ENCODE measurements at regions not wholly inside any gene's neighbourhood (a gene's known extent, or its start where the extent isn't known, plus 50 kb on each side); places are given as distances from the start of the nearest gene placed in this dataset.
"Not testable (repeated sequence)": the region's sequence is repeated elsewhere in the genome, so short reads cannot be mapped to it uniquely, and the experiment has no call there.

DNA sequence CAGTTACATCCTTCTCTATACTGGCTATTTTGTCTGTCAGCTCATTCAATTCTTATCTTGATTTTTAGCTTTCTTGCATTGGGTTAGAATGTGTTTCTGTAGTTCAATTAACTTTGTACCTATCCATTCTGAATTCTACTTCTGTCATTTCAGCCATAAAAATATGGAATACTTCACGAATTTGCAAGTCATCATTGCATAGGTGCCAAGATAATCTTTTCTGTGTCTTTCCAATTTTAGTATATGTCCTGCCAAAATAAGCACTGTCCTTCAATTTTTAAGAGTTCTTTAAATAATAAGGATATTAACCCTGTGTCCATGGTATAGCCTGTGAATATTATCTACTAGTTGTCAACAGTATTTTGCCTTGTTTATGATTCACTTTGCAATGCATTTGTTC, 665.7 kb upstream of the MDGA2 start:
- no peak for DNase-seq

DNA sequence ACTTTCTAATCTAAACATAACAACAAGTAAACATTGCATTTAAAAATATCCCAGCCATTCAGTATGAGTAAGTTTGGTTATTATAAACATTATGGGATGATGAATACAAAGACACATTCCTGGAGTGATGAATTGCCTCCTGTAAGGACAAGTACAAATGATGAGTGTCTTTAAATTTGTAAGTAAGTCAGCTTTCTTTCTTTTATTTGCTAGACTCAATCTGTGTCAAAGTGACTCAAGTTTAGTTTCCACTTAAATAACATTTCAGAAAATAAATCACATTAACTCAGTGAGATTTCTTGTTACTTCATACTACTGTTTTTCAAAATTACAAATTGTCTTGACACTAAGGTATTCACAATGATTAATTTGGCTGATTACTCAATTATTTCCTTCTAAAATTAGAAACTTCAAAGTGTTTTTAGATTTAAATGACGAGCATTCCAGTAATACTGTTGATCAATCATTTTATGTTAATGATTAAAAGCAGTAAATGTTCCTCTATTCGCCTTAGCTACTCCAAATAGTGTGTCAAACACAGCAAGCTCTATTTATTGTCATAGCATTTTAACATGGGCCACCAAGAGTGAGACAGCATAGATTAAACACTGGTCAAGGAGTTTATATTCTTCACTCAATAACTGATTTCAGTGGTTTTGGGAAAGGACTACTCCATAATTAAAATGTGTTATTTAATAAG, 658.0 kb upstream of the MDGA2 start:
- no peak for DNase-seq

DNA sequence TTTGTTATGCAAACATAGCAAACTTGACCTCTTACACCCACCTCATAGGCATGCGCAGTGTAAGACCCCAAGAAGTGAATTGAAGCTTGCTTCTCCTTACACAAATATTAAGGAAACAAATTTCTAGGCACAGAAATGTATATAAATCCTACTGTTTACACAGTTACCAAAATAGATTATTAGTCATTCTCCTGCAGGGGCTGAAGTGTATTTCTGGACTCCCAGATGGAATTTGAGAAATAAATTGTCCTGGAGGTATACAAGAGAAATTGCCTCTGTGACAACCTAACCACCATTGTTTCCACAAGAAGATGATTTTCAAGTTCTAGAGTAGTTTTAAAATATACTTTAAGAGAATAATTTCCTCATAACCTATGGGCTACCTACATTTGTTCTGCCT, 656.0 kb upstream of the MDGA2 start:
- no peak for DNase-seq

DNA sequence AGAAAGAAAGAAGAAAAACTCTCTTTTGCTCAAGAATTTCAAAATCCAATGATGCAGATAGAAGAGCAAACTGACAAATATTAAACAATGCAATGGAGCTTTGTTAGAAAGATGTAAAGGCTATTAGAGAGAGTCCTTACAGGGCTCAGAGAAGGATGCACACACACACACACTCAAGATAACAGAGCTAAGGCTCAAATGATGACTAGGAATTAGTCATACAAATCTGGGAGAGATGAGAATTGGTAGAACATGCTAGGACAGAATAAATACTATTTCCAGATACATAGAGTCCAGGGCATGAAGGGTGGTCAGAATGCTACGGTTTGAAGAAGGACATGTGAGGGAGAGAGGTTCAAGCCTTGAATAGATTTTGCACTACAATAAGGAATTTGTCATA, 650.1 kb upstream of the MDGA2 start:
- DNase-seq = no peak

DNA sequence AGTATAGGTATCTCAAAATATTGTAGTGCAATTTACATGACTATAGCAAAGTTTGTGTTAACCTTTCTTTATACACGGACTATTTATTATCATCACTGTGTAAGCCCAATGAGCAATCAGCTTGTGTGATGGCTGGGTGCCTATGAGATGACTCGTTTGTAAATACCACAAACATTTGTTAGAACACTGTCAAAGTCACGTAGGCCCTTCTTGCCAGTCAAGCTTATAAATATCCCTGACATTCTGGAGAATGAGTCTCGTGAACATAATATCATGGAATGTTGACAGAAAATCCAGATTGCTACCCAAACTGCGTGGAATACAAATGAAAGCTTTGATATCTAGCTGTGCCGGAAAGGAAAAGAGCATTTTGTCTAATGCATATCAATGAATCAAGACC, 648.3 kb upstream of the MDGA2 start:
- DNase-seq = no peak

DNA sequence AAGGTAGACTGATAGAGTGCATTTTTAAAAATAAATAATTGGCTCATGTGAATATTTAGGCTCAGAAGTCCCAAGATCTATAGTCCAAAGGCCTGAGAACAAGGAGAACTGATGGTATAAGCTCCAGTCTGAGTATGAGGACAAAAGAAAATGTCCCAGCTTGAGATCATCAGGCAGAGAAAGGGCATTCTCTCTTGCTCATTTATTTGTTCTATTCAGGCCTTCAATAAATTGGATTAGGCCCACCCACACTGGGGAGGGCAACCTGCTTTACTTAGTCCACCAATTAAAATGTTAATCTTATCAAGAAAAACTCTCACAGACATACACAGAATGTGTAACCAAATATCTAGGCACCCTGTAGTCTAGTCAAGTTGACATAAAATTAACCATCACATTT, 644.4 kb upstream of the MDGA2 start:
- no peak for DNase-seq

DNA sequence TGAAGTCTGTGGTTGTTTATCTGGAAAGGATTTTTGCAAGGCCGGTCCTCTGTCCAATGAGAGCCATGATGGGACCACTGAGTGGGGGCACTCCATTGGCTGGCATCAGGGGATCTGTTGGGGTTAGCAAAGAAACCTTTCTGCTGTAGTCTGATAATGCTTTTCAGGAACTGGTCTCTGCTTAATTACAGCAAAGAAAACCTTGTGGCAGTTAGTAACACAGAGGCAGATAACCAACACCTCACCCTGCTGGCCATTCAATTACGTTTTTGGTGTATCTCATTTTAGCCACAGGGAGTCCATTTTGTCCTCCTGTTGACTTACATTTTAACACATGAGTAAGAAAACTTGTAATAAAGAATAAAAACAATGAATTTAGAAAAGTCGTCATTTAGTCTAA, 629.3 kb upstream of the MDGA2 start:
- no peak for DNase-seq

DNA sequence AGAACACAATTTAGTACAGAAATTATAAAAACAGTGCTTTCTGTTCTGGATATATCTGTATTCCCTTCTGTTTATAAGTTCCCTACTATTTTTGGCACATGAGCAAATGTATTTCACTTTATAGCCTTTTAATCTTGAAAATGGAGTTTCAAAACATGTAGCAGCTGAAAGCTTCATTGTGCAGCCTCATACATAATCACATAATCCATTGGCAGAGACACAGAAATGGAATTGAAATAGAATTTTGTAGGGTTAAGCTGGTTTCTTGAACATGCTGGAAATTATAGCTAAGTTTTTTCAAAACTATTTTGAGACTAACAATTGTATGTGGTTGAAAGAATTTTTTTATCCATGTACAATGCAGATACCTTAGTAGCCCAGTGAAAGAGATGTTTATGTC, 614.3 kb upstream of the MDGA2 start:
- DNase-seq = no peak

DNA sequence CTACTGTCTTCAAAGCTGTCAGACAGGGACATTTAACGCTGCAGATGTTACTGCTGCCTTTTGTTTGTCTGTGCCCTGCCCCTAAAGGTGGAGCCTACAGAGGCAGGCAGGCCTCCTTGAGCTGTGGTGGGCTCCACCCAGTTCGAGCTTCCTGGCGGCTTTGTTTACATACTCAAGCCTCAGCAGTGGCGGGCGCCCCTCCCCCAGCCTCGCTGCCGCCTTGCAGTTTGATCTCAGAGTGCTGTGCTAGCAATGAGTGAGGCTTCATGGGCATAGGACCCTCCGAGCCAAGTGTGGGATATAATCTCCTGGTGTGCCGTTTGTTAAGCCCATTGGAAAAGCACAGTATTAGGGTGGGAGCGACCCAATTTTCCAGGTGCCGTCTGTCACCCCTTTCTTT, 609.8 kb upstream of the MDGA2 start:
- not testable (repeated sequence) for DNase-seq

DNA sequence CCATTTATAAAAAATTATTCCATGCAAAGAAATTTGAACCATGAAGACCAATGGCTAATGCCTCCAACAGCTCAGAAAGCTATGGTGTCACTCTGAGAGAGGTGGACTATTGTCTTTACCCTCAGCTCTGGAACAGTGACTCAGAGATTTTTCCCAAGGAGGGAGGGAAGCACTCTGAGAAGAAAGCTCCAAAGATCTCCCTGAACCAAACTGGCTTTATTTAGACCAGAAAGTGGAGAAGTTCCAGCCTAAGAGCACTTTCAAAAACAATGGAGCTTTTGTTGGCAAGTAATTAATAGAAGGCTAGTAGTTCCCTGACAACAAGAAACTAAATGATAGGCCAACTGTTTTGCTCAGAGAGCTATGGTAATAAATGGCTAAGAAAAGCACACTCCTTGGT, 599.9 kb upstream of the MDGA2 start:
- no peak for DNase-seq

DNA sequence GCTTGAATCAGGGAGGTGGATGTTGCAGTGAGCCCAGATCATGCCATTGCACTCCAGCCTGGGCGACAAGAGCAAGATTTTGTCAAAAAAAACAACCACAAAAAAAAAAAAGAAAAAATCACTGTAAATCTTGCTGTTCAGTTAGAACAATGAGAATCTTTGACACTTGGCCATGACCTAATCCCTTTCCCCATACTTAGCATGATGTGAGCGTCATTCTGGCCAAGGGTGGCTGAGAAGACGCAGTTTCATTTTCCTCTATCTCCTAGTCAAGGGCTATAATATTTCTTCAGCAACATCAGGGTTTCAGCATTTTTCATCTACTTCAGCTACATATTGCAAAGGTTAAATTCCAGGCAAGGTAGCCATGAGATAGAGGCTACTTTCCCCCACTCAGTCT, 599.4 kb upstream of the MDGA2 start:
- DNase-seq = no peak

DNA sequence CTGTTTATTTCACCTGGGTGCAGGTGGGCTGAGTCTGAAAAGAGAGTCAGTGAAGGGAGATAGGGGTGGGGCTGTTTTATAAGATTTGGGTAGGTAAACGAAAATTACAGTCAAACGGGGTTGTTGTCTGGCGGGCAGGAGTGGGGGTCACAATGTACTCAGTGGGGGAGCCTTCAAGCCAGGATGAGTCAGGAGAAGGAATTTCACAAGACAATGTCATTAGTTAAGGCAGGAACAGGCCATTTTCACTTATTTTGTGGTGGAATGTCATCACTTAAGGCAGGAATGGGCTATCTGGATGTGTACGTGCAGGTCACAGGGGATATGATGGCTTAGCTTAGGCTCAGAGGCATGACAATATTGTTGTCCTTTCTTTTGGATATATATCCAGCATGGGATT, 592.5 kb upstream of the MDGA2 start:
- DNase-seq = not testable (repeated sequence)

DNA sequence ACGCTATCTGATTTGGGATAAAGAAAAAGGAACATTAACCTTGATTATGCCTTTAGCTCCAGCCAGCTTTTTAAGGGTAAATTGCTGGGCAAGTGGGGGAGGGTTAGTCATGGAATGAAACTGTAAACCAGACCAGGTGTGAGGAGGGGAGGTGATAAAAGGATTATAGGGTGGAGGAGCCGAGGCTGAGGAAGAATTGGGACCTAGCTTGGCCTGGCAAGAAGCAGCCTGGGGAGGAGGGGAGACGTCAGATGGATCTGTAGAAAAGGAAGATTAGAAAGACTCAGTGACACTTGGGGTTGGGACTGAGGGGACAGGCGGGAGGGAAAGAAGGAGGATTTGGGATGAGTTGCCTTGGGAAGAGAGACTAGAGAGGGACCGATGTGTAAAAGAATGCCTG, 590.8 kb upstream of the MDGA2 start:
- not testable (repeated sequence) for DNase-seq

DNA sequence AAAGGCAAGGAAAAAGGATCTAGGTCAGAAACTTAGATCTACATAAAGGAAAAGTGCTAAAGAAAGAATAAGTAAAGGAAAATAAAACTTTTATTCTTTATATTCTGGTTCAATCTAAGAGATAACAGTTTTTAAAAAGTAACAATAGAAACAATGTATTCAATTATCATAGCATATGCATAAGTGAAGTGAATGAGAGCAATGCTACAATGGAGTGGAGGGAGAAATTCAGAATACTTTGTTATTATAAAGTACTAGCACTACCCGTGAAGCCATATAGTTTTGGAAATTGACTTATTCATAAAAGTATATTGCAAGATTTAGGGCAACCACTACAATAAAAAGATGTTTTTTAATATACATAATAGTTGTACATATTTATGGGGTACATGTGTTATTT, 586.0 kb upstream of the MDGA2 start:
- DNase-seq = no peak

DNA sequence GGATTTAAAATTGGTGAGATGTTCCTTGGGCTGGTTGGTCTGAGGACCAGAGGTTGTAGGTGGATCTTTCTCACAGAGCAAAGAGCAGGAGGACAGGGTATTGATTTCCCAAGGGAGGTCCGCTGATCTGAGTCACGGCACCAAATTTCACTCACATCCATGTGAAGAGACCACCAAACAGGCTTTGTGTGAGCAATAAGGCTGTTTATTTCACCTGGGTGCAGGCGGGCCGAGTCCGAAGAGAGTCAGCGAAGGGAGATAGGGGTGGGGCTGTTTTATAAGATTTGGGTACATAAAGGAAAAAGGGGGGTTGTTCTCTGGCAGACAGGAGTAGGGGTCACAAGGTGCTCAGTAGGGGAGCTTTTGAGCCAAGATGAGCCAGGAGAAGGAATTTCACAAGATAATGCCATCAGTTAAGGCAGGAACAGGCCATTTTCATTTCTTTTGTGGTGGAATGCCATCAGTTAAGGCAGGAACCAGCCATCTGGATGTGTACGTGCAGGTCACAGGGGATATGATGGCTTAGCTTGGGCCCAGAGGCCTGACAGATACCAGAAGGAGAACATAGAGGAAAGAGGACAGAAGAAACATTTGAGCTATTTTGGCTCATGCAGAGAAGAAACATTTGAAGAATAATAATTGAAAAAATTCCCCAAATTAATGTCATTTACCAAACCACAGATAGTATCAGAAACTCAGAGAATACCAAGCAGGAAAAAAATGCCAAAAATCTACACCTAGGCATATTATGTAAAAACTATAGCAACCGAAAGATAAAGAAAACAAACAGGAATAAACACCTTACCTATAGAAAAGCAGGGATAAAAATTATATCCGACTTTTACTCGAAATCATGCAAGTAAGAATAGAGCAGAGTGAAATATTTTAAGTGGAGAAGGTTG, 585.2 kb upstream of the MDGA2 start:
- DNase-seq = not testable (repeated sequence)

DNA sequence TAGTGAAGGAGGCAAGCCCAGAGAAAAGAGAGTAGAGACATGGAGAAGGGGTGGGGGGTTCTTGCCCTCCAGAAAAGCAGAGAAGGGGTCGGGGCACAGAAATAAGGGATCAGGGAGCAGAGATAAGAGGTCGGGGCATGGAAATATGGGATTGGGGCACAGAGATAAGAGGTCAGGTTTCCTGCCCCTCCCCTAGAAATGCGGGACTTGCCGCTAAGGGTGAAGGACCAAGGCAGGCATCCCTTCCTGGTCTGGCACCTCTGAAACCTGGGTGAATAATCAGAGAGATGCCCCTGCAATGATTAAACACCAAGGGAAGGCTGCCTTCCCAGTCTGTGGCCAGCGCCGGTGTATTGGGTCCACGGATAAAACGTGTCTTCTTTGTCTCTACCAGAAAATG, 584.5 kb upstream of the MDGA2 start:
- DNase-seq = not testable (repeated sequence)

DNA sequence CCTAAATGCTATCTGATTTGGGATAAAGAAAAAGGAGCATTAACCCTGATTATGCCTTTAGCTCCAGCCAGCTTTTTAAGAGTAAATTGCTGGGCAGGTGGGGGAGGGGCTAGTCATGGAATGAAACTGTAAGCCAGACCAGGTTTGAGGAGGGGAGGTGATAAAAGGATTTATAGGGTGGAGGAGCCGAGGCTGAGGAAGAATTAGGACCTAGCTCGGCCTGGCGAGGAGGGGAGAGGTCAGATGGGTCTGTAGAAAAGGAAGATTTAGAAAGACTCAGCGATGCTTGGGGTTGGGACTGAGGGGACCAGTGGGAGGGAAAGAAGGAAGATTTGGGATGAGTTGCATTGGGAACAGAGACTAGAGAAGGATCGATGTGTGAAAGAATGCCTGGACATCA, 583.8 kb upstream of the MDGA2 start:
- DNase-seq = not testable (repeated sequence)

DNA sequence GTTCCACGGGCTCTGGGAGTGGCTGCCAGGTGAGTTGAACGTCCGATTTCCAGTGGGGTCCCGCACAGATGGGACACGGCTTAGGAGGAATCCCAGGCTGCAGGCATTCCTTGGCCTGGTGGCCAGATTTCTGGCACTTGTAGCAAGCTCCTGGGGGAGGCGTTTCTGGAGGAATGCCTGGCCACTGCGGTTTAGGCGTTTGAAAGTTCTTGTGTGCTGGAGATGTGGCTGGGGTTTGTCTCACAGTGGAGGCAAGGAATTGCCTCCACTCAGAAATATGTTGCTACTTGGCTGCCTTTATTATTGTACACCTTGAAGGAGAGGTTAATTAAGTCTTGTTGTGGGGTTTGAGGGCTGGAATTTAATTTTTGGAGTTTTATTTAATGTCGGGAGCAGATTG, 583.3 kb upstream of the MDGA2 start:
- DNase-seq = not testable (repeated sequence)

DNA sequence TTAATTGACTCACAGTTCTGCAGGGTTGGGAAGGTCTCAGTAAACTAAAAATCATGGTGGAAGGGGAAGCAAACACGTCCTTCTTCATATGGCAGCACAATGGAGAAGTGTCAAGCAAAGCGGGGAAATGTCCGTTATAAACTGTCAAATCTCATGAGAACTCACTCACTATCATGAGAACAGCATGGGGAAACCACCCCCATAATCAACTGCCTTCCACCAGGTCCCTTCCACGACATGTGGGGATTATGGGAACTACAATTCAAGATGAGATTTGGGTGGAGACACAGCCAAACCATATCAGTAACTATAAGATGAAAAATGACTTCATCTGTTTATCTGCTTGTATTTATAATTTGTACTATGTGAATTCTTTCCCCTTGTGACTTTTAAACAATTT, 577.6 kb upstream of the MDGA2 start:
- no peak for DNase-seq

DNA sequence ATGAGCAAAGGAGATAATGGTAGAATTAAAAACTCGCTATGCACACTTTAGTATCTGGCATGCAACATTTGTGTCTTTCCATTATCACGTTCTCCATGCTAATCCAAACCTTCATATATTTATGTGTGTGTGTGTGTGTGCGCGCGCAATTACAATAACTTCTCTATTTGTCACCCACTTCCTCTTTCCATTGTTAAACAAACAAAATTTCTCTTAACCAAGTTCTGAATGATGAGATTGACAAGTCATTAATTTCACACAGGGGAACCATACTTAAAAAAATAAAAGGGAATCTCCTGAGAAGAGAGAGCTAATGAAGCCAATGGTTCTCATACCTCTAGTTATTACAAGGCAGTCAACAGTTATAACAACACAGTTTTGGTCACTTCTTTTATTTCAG, 575.9 kb upstream of the MDGA2 start:
- DNase-seq = no peak

DNA sequence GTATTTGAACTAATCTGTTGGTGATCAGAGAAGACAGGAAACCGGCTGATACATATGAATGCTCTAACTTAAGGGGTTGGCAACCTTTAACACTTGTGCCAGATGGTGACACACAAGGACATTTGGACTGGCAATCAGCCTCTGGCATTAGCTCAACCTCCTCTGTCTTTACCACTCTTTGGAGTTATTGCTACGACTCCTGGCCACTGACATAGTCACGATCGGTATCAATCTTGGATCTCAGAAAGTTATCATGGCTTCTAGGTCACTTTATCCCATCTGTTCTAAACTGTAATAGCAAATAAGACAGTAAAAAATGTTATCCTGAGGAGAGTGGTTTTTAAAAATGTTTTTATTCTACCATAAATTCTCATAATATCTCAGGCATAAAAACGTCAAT, 575.2 kb upstream of the MDGA2 start:
- no peak for DNase-seq

DNA sequence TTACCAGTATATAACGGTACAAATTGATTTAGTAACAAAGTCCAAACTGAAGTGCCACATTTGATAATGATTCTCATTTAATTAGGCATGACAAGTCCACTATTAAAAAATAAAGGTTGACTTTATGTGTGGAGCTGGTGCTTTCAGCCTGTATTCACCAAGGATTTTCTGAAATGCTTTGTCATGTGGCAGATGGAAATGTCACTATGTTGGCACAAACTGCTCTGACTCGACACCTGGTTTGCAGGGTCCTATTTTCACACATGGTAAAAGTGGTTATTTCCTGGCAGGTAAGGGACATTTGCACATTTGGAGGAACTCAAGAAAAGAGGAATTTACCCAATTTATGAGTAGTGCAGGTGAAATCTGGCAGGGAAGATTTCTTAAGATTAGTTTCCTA, 572.6 kb upstream of the MDGA2 start:
- no peak for DNase-seq

DNA sequence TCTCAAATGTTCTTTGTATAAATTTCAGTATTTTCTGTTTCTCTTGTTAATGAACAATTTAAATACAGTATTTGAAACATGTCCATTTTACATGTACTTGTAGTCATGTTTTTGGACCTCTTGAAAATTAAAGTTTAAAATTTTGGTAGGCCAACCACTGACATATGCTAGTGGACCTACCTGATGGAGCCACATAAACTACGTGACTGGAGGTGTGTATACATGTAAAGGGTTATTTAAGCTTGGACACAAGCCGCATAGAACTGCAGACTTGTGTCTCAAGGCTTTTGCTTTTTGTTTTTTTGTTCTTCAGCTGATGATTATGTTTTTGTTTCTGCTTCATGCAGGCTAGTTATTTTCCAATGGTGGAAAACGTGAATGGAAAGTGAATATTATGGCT, 568.5 kb upstream of the MDGA2 start:
- DNase-seq = no peak

DNA sequence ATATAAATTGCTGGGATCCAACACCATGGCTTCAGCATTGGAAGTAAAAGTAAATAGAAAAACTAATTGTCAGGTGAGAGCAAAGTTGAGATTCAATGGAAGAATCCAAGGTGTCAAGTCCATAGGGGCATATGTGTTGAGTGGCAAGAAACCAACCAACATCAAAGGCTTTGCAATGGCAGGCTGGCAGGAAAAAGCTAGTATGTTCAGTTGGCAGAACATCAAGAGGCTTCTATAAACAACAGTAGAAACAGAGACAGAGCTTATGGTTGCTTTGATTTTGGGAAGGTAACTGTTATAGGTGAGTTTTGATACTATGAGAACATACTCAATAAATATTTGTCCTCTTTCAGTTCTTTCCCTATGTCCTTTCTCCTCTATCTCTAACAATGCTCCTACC, 553.7 kb upstream of the MDGA2 start:
- no peak for DNase-seq

DNA sequence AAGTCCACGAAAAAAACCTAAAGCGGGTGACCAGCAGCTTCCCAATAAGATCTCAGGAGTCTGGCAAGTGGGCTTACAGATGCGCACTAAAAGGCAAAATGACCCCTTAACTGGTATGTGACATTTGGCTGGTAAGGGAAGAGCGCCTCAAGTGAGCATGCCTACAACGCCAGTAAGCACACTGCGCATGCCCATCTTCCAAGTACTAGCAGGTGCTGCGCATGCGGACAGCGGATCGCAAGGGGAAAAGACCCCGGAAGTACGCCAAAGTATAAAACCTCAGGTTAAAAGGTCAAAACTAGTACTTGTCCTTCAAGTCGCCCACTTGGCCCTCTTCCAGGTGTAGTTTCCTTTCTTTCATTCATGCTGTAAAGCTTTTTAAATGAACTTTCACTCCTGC, 518.5 kb upstream of the MDGA2 start:
- DNase-seq = no peak
